Endothelial cell of umbilical vein (primary cell): ENCODE measurements at regions not wholly inside any gene's neighbourhood (a gene's known extent, or its start where the extent isn't known, plus 50 kb on each side); places are given as distances from the start of the nearest gene placed in this dataset.

ENCODE experiments used
- BruUV-seq: library from RNA; stranded (reverse); fragments of 400-500 nt; replicated peaks from 2 replicates; lab custom pipeline; 2021; lab: Mats Ljungman, UMichigan
- CTCF ChIA-PET: fragments of 300-600, 350-600 bp; sonication (Branson Sonifier 250); formaldehyde crosslinking; loops from one replicate; lab custom pipeline; 2021; ENCODE audit warnings: antibody characterized with exemption, inconsistent platforms; lab: Charles Lee
- POLR2A ChIA-PET: fragments of 300-600, 350-600 bp; sonication (Branson Sonifier 250); formaldehyde crosslinking; loops from one replicate; lab custom pipeline; 2021; ENCODE audit warnings: antibody characterized with exemption, inconsistent platforms; lab: Charles Lee
- DNase-seq: peaks from one replicate; pipeline ENCODE4 v3.0.0-alpha.2; 2011; ENCODE audit warnings: low read depth, low spot score
- FAIRE-seq: peaks from 2 replicates; lab custom pipeline; 2011; peaks lifted over from hg19 to GRCh38; lab: Jason Lieb, UNC
- H2AFZ ChIP-seq: 2 replicates; pipeline ENCODE4 v1.6.0; 2012; ENCODE audit warnings: low read depth, low read length, control low read depth, inconsistent platforms
- H3K27ac ChIP-seq: 2 replicates; pipeline ENCODE4 v1.5.1; 2011; ENCODE audit warnings: low read depth, mild to moderate bottlenecking, control low read depth, low read length, moderate library complexity; ENCODE audit not compliant: insufficient read depth
- H3K27me3 ChIP-seq, 2 experiments: 2 replicates each; pipeline versions ENCODE4 v1.6.0 to v1.6.1; 2011; ENCODE audit warnings: low read length in 2 of 2, mixed read lengths in 1 of 2; ENCODE audit not compliant: control insufficient read depth in 2 of 2, insufficient read depth in 2 of 2
- H3K36me3 ChIP-seq, 2 experiments: 2 replicates in 1 of 2; 3 replicates in 1 of 2; pipeline ENCODE4 v1.5.1; 2011; ENCODE audit warnings: low read length in 2 of 2, mild to moderate bottlenecking in 1 of 2, moderate library complexity in 1 of 2; ENCODE audit not compliant: control insufficient read depth in 2 of 2, insufficient read depth in 2 of 2; ENCODE audit errors: extremely low read depth in 1 of 2
- H3K4me1 ChIP-seq: 3 replicates; pipeline ENCODE4 v1.5.1; 2011; ENCODE audit warnings: mild to moderate bottlenecking, low read length; ENCODE audit not compliant: control insufficient read depth, insufficient read depth; ENCODE audit errors: extremely low read depth
- H3K4me2 ChIP-seq: 2 replicates; pipeline ENCODE4 v1.6.1; 2011; ENCODE audit warnings: low read length, control low read depth, mixed read lengths; ENCODE audit not compliant: insufficient read depth
- H3K4me3 ChIP-seq, 3 experiments: fragments of 200-600 bp in 1 of 3; sonication (generic), shearing (Covaris generic) in 1 of 3; replicated peaks in 1 of 3; 2 replicates each; pipeline ENCODE4 v1.5.1; 2011 to 2016; ENCODE audit warnings: control low read depth in 3 of 3, low read length in 3 of 3, mild to moderate bottlenecking in 2 of 3, inconsistent platforms in 1 of 3, low read depth in 1 of 3, moderate library complexity in 1 of 3; ENCODE audit not compliant: insufficient read depth in 1 of 3
- H3K79me2 ChIP-seq: 2 replicates; pipeline ENCODE4 v1.6.0; 2012; ENCODE audit warnings: low read length, inconsistent platforms; ENCODE audit not compliant: control insufficient read depth, insufficient read depth
- H3K9ac ChIP-seq: replicated peaks from 2 replicates; pipeline ENCODE3; 2011; ENCODE audit warnings: low read length, control low read depth; ENCODE audit not compliant: insufficient read depth; ENCODE audit errors: extremely low read depth
- H3K9me1 ChIP-seq: replicated peaks from 3 replicates; pipeline ENCODE4 v1.6.0; 2011; ENCODE audit warnings: mild to moderate bottlenecking, low read length; ENCODE audit not compliant: control insufficient read depth, insufficient read depth; ENCODE audit errors: extremely low read depth
- H3K9me3 ChIP-seq: replicated peaks from 2 replicates; pipeline ENCODE4 v1.5.1; 2012; ENCODE audit warnings: low read length, inconsistent platforms; ENCODE audit not compliant: control insufficient read depth, insufficient read depth
- H4K20me1 ChIP-seq: replicated peaks from 2 replicates; pipeline ENCODE3; 2011; ENCODE audit warnings: mild to moderate bottlenecking, low read length; ENCODE audit not compliant: control insufficient read depth, insufficient read depth; ENCODE audit errors: extremely low read depth
- CTCF ChIP-seq, 2 donors: IDR thresholded peaks; 1 replicate in 1 of 2; 2 replicates in 1 of 2; pipeline ENCODE4 v1.5.1; 2011; ENCODE audit warnings: low read length in 2 of 2, mild to moderate bottlenecking in 2 of 2, moderate library complexity in 2 of 2, control low read depth in 1 of 2, inconsistent platforms in 1 of 2, low read depth in 1 of 2; ENCODE audit not compliant: insufficient read depth in 1 of 2; ENCODE audit errors: extremely low read depth in 1 of 2
- EZH2 ChIP-seq: IDR thresholded peaks from 2 replicates; pipeline ENCODE4 v1.6.1; 2012; ENCODE audit warnings: borderline replicate concordance, low read depth, mild to moderate bottlenecking, moderate library complexity, low read length, inconsistent platforms; ENCODE audit not compliant: severe bottlenecking
- FOS ChIP-seq: IDR thresholded peaks from 2 replicates; pipeline ENCODE4 v1.6.1; 2011; ENCODE audit warnings: mild to moderate bottlenecking, low read length, moderate library complexity, borderline replicate concordance; ENCODE audit not compliant: insufficient read depth
- GATA2 ChIP-seq: IDR thresholded peaks from 2 replicates; pipeline ENCODE4 v1.7.0; 2011; ENCODE audit warnings: low read depth, mild to moderate bottlenecking, moderate library complexity, mixed read lengths, low read length; ENCODE audit not compliant: insufficient read length, insufficient read depth
- JUN ChIP-seq: IDR thresholded peaks from 2 replicates; pipeline ENCODE4 v1.6.1; 2011; ENCODE audit warnings: borderline replicate concordance, low read depth; ENCODE audit not compliant: insufficient read length, insufficient read depth
- MAX ChIP-seq: IDR thresholded peaks from 2 replicates; pipeline ENCODE4 v1.6.1; 2011; ENCODE audit not compliant: insufficient read depth, insufficient read length
- MYC ChIP-seq: IDR thresholded peaks from one replicate; pipeline ENCODE4 v1.6.1; 2011; ENCODE audit warnings: mild to moderate bottlenecking, low read depth, low read length
- POLR2A ChIP-seq: IDR thresholded peaks from 2 replicates; pipeline ENCODE4 v1.6.1; 2012; ENCODE audit warnings: low read depth, mild to moderate bottlenecking, control low read depth, low read length
- POLR2AphosphoS5 ChIP-seq: IDR thresholded peaks from 2 replicates; pipeline ENCODE4 v1.6.1; 2012; ENCODE audit warnings: low read depth, mild to moderate bottlenecking, control low read depth, low read length, moderate library complexity; ENCODE audit not compliant: insufficient read depth
- dilution Hi-C: fragments of 300-500 bp; cut with MboI; formaldehyde crosslinking; loops from one replicate; pipeline ENCODE4 v1.15.0; 2019; ENCODE audit warnings: low sequenced_read_pairs; ENCODE audit not compliant: extremely low pct_ligation_motif_present
- intact Hi-C: fragments of 100-400 bp; cut with micrococcal nuclease; formaldehyde crosslinking; loops from one replicate; pipeline ENCODE4 v1.10.0; 2022

GRCh38 chrY:21005531-21005930 is 249.6 kb downstream of the RPS4Y2 start:
- no peak overlapping the region for H3K4me3 ChIP-seq
- intact Hi-C loops, result no loop called here
- no peaks in the 10 kb centered on the region for H3K9me1 ChIP-seq
- H2AFZ ChIP-seq, result no peak overlapping the region
- no TSS peak for BruUV-seq
- H3K4me1 ChIP-seq, result no peaks in the 10 kb centered on the region
- no peak for TF ChIP-seq JUN
- no peak for TF ChIP-seq MAX
- no peak for TF ChIP-seq POLR2A
- TF ChIP-seq GATA2, result no peak
- no peak for TF ChIP-seq FOS
- TF ChIP-seq EZH2, result no peak
- TF ChIP-seq CTCF (IDR thresholded peaks at IDR 0.05; ENCODE audit: extremely low read depth in 1 of 2, insufficient read depth in 1 of 2, low read depth in 1 of 2, low read length in 2 of 2), result no peak
- TF ChIP-seq POLR2AphosphoS5, result no peak
- no peak for TF ChIP-seq MYC
- H3K27ac ChIP-seq, result no peak overlapping the region
- FAIRE-seq (no peak), DNase-seq (no peak)
- peaks cover 1% of the 10 kb centered on the region for H3K9me3 ChIP-seq
- H3K4me2 ChIP-seq, result no peak overlapping the region
- H3K9ac ChIP-seq, result no peak overlapping the region
- dilution Hi-C loops, result no loop called here
- H3K36me3 ChIP-seq, result no peaks in the 10 kb centered on the region
- CTCF ChIA-PET, result no interaction called here
- H3K79me2 ChIP-seq, result no peaks in the 10 kb centered on the region
- no peaks in the 10 kb centered on the region for H3K27me3 ChIP-seq
- POLR2A ChIA-PET, result no interaction called here
- no peaks in the 10 kb centered on the region for H4K20me1 ChIP-seq
